ENCODE measurements at regions not wholly inside any gene's neighbourhood (a gene's known extent, or its start where the extent isn't known, plus 50 kb on each side); places are given as distances from the start of the nearest gene placed in this dataset.

- DNase-seq = no peak
- Histone ChIP-seq H3K27me3 (no peaks in the 10 kb centered on the region), H3K4me1 (no peaks in the 10 kb centered on the region), H3K4me3 (replicated peaks in 1 of 3) (no peak overlapping the region), H3K36me3 (no peaks in the 10 kb centered on the region), H3K9me3 (no peaks in the 10 kb centered on the region), H3K27ac (no peak overlapping the region)
- no peak for TF ChIP-seq POLR2A (IDR thresholded peaks at IDR 0.05)
- TF ChIP-seq CTCF (IDR thresholded peaks at IDR 0.05) = no peak
- intact Hi-C loops (cut with DNase I) = no loop called here
These were observed 69.0 kb upstream of the SPANXN1 start for GRCh38 chrX:145178268-145178667.

- WGBS, 2 donors = 60 to 61% methylated on average over 3 of the region's 3 CpGs
- H3K36me3 ChIP-seq = no peaks in the 10 kb centered on the region
- intact Hi-C loops (cut with DNase I) = no loop called here
These were observed 56.4 kb upstream of the SPANXN1 start for GRCh38 chrX:145190801-145191389.

More at GRCh38 chrX:145190801-145191389, 56.4 kb upstream of the SPANXN1 start:
- Histone ChIP-seq H3K4me3 (replicated peaks in 1 of 3) (no peak overlapping the region), H3K4me1 (no peaks in the 10 kb centered on the region), H3K27ac (no peak overlapping the region), H3K9me3 (no peaks in the 10 kb centered on the region), H3K27me3 (peaks cover 4% of the 10 kb centered on the region)
- DNase-seq = no peak
- no peak for TF ChIP-seq POLR2A (IDR thresholded peaks at IDR 0.05)
- peak in 2 of 6 experiments; percentile 14 to 43 for TF ChIP-seq CTCF (IDR thresholded peaks at IDR 0.05)
